HG03025 (cell line): ENCODE measurements at regions not wholly inside any gene's neighbourhood (a gene's known extent, or its start where the extent isn't known, plus 50 kb on each side); places are given as distances from the start of the nearest gene placed in this dataset.

Experiments
- ATAC-seq: cut with Tn5 transposase; IDR thresholded peaks from one replicate; pipeline ENCODE4 v1.9.1; 2021; ENCODE audit warnings: mild to moderate bottlenecking, moderate library complexity; ENCODE audit not compliant: unreplicated experiment, low FRiP score

GRCh38 chr22:48615171-48616008, 1212.3 kb downstream of the BRD1 start:
- no peak for ATAC-seq

- no peak for ATAC-seq
These were observed 1214.0 kb downstream of the BRD1 start for GRCh38 chr22:48613566-48614200.

- no peak for ATAC-seq
These were observed 1215.3 kb downstream of the BRD1 start for GRCh38 chr22:48612077-48612995.

- no peak for ATAC-seq
These were observed 1218.3 kb downstream of the BRD1 start for GRCh38 chr22:48609279-48609865.

- no peak for ATAC-seq
These were observed 1219.6 kb downstream of the BRD1 start for GRCh38 chr22:48607901-48608662.

- ATAC-seq: no peak
These were observed 1220.9 kb downstream of the BRD1 start for GRCh38 chr22:48606684-48607307.

- ATAC-seq: no peak
These were observed 1221.7 kb downstream of the BRD1 start for GRCh38 chr22:48605856-48606481.

- ATAC-seq: no peak
These were observed 1222.5 kb downstream of the BRD1 start for GRCh38 chr22:48605125-48605524.

GRCh38 chr22:48603621-48604320, 1223.9 kb downstream of the BRD1 start:
- ATAC-seq: no peak

- ATAC-seq: no peak
These were observed 1224.7 kb downstream of the BRD1 start for GRCh38 chr22:48602805-48603518.

- no peak for ATAC-seq
These were observed 1227.0 kb downstream of the BRD1 start for GRCh38 chr22:48600681-48601080.

- ATAC-seq: no peak
These were observed 1227.5 kb downstream of the BRD1 start for GRCh38 chr22:48600171-48600570.

- no peak for ATAC-seq
These were observed 1228.3 kb downstream of the BRD1 start for GRCh38 chr22:48599346-48599745.

- no peak for ATAC-seq
These were observed 1231.4 kb downstream of the BRD1 start for GRCh38 chr22:48596111-48596850.

- ATAC-seq: no peak
These were observed 1232.2 kb downstream of the BRD1 start for GRCh38 chr22:48595511-48595905.

- ATAC-seq: no peak
These were observed 1232.7 kb downstream of the BRD1 start for GRCh38 chr22:48594757-48595510.
